GM13976 (cell line): ENCODE measurements at regions not wholly inside any gene's neighbourhood (a gene's known extent, or its start where the extent isn't known, plus 50 kb on each side); places are given as distances from the start of the nearest gene placed in this dataset.
"Not testable (repeated sequence)": the region's sequence is repeated elsewhere in the genome, so short reads cannot be mapped to it uniquely, and the experiment has no call there.

Source experiments
- DNase-seq: peaks from one replicate; pipeline ENCODE4 v3.0.0; 2012; ENCODE audit warnings: low spot score
- in situ Hi-C: fragments of 300-500 bp; cut with MboI; formaldehyde crosslinking; loops from one replicate; pipeline ENCODE4 v1.12.0; 2022; ENCODE audit warnings: low sequenced_read_pairs, mixed read lengths, inconsistent platforms; ENCODE audit not compliant: unreplicated experiment
- TF ChIP-seq, protein P1 (sequence below): IDR thresholded peaks from 2 replicates; pipeline ENCODE4 v1.5.1; 2012; ENCODE audit warnings: borderline replicate concordance, mild to moderate bottlenecking; ENCODE audit not compliant: insufficient read depth; ENCODE audit errors: extremely low read depth, missing control alignments, control extremely low read depth

DNA sequence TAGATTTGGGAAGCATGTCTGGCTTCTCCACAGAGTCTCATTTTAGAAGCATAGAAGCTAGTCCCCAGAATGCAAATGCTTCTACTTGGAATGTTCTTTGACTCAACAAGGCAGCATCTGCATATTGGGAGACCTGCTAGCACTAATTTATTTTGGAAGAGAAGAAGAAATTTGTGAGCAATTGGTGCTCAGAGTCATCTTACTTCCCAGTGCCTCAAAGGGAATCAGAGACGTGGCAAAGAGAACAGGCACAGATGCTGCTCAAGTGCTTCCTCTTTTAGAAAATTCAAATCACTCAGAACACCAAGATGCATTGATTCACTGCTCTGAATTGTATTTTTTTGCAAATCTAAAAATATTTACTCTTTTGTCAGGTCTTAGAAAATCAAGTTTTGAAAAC lies 255.7 kb downstream of the BRINP2 start:
- TF ChIP-seq, protein P1, sequence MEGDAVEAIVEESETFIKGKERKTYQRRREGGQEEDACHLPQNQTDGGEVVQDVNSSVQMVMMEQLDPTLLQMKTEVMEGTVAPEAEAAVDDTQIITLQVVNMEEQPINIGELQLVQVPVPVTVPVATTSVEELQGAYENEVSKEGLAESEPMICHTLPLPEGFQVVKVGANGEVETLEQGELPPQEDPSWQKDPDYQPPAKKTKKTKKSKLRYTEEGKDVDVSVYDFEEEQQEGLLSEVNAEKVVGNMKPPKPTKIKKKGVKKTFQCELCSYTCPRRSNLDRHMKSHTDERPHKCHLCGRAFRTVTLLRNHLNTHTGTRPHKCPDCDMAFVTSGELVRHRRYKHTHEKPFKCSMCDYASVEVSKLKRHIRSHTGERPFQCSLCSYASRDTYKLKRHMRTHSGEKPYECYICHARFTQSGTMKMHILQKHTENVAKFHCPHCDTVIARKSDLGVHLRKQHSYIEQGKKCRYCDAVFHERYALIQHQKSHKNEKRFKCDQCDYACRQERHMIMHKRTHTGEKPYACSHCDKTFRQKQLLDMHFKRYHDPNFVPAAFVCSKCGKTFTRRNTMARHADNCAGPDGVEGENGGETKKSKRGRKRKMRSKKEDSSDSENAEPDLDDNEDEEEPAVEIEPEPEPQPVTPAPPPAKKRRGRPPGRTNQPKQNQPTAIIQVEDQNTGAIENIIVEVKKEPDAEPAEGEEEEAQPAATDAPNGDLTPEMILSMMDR = no peak
- in situ Hi-C loops = no loop called here
- no peak for DNase-seq

DNA sequence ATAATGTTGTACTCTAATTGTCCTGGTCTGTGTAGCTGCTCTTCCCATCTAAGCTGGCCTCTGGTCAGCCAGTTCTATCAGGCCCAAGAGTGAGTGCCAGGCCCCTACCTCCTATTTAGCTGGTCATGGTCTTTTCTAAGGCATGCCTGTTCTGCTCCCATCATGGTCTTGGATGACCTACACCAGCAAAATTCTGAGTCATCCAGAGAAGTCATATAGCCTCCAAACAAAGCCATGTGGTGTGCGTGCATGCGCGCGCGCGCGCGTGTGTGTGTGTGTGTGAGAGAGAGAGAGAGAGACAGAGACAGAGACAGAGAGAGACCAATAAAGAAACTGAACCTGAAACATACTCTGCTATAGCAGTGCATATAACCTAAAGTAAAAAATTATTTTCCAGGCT lies 254.4 kb downstream of the BRINP2 start:
- no peak for DNase-seq
- TF ChIP-seq, protein P1 = no peak
- in situ Hi-C loops = no loop called here

DNA sequence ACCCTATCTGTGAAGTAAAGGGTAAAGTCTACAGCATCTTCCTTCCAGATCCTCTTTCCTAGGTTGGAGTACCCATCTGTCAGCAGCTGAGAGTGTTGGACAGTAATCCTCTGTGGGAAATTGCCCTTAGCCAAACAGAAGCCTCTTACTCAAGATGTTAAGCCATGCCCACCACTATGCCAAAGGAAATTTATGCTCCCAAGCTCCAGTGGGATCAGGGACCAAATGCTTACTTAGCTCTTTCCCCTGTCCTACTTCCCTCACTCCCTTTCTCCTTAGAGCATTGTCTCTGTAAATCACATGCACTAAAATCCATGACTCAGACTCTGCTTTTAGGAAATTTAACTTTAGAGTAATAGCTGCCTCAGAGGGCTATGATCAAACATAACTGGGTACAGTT lies 254.0 kb downstream of the BRINP2 start:
- TF ChIP-seq, protein P1 = no peak
- in situ Hi-C loops = no loop called here
- DNase-seq = no peak

DNA sequence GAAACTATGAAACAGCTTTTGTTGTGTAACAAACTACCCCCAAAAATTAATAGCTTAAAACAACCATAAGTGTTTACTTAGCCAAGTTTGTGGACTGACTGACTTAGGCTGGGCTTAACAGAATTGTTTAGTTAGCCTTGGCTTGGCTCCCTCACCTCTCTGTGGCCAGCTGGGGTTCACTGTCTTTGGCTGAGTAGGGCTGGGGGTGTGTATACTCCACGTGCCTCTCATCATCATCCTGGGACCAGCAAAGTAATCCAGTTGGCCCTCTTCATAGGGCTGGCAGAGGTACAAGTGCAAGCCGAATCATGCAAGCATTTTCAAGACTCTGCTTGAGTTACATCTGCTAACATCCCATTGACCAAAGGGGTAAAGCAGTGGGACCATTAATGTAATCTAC lies 252.3 kb downstream of the BRINP2 start:
- no peak for DNase-seq
- TF ChIP-seq, protein P1 = no peak
- in situ Hi-C loops = no loop called here

DNA sequence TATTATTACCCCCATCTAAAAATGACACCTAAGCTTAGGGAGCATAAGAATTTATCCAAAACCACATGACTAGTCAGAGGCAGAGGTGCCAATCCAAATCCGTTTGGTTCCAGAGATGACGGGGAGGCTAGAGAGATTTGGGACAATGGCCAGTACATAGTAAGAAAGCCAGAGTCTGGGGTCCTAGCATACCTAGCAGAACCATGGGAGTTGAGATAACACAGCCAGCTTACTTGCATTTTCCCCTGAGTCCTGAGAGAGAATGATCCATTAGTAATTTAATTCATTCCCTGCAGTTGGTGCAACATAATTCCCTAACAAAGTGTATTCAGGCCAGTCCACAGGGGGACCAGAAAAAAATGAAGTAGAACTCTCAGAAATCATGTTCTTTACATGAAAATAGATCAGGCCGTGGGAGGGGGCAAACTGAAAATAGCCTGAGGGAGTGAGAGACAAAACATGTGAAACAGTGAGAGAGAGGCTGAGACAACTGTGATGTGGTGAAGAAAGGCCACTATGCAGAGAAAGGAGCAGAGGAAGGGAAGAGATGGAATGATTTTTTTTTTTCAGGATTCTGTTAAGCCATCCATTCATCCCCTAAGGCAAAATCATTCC lies 243.3 kb downstream of the BRINP2 start:
- TF ChIP-seq, protein P1 = no peak
- in situ Hi-C loops = no loop called here
- no peak for DNase-seq

DNA sequence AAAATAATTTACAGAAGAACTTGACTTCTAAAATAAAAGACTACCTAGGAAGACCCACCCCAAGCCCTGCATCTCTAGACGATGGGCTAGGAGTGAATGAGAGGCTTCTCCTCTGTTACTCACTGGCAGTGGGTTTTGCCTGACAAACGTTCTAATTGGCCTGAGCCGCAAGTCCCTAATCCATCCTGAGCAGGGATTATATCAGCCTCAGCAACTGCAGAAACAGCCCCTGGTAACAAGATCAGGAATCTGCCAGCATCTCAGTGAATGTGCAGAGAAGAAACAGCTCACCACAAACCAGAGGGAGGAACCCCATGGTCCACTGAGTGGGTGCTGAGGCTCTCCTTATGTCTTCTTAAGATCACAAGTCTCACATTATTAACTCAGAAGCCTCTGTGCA lies 240.6 kb downstream of the BRINP2 start:
- no peak for DNase-seq
- TF ChIP-seq, protein P1 = no peak
- in situ Hi-C loops = no loop called here

DNA sequence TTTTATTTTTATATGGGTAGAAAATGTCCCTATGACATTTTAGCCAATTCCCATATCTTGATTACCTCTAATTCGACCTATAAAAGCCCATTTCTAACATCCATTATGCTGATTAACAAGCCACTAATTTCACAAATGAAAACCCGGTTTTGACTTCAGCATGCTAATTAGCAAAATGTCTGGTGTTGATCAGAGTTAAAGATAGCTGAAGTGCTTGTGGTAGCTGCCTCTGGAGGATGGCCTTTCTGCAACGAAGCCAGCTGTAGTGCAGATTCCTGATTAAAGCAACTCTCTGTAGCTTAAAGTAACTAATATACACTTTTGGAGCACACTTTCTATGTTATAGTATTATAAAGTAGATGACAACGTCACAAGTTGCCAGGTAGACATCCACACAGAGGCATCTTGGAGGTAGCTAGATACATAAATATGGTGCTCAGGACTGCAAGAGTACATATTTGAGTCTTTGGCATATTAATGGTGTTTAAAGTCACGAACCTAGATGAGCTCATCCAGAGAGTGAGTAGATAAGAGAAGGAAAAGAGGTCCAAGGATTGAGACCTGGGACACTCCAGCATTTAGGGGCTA lies 239.5 kb downstream of the BRINP2 start:
- in situ Hi-C loops = no loop called here
- TF ChIP-seq, protein P1 = no peak
- no peak for DNase-seq

DNA sequence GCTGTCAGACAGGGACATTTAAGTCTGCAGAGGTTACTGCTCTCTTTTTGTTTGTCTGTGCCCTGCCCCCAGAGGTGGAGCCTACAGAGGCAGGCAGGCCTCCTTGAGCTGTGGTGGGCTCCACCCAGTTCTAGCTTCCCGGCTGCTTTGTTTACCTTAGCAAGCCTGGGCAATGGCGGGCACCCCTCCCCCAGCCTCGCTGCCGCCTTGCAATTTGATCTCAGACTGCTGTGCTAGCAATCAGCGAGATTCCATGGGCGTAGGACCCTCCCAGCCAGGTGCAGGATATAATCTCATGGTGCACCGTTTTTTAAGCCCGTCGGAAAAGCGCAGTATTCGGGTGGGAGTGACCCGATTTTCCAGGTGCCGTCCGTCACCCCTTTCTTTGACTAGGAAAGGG lies 235.6 kb downstream of the BRINP2 start:
- in situ Hi-C loops, DNase-seq: not testable (repeated sequence)
